ENCODE measurements at regions not wholly inside any gene's neighbourhood (a gene's known extent, or its start where the extent isn't known, plus 50 kb on each side); places are given as distances from the start of the nearest gene placed in this dataset.
"Not testable (repeated sequence)": the region's sequence is repeated elsewhere in the genome, so short reads cannot be mapped to it uniquely, and the experiment has no call there.

- intact Hi-C loops (cut with DNase I) = no loop called here
- no peak for DNase-seq (ENCODE audit: low spot score)
Observed at GRCh38 chr15:69551391-69552056, 98.9 kb downstream of the RPLP1 start.

DNA sequence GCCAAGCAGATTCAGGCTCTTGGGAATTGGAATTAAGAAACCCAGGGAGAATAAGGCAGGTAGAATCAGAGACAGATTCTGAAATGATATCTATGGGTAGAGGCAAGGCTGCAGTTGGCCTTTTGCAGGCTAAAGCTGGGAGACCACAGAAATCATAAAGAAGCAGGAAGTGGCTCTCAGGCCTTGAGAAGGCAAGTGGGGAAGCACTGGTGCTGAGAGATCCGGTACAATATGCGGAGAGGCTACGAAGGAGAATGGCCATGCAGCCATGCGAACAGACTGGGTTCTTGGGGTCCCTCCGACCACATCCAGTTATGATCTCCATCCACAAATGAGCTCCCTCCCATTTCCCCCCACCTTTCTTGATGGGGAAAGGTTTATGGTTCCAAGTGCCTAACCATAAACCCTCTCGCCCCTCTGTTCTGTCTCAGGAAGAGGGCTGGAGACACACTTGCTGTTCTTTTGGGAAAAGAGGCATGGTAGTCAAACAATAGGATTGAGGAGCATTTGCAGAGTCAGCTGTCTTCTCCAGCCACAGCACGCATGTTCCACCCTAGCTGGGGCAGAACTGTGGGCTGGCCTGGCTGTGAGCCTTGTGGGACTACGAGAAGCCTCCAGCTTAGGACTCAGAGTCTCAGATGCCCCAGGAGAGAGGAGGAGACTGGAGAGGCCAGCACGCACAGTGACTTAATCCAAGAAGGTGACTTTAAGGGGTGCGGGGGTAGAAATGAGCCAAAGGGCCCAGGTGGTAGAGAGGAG is 99.6 kb downstream of the RPLP1 start:
- intact Hi-C loops (cut with DNase I) = no loop called here
- DNase-seq (ENCODE audit: low spot score) = no peak

DNA sequence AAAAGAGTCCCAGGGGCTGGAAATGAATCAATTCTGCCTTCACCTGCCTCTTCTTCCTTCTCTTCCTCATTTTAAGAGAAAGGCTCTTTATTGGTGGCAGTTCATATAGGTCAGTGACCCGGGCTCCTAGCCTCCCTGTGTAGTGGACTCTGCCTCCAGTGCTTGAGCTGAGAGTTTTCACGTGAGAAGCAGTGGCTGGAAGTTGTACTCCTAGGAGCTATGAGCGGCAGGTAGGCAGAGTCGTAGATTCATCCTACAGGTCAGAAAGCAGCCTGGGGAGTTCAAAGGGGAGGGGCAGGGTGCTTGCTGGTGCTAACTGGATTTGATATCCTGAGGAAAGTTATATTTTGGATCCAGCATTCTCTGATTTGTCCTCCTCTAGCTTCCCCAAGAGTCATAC is 101.1 kb downstream of the RPLP1 start:
- intact Hi-C loops (cut with DNase I) = no loop called here
- no peak for DNase-seq (ENCODE audit: low spot score)

DNA sequence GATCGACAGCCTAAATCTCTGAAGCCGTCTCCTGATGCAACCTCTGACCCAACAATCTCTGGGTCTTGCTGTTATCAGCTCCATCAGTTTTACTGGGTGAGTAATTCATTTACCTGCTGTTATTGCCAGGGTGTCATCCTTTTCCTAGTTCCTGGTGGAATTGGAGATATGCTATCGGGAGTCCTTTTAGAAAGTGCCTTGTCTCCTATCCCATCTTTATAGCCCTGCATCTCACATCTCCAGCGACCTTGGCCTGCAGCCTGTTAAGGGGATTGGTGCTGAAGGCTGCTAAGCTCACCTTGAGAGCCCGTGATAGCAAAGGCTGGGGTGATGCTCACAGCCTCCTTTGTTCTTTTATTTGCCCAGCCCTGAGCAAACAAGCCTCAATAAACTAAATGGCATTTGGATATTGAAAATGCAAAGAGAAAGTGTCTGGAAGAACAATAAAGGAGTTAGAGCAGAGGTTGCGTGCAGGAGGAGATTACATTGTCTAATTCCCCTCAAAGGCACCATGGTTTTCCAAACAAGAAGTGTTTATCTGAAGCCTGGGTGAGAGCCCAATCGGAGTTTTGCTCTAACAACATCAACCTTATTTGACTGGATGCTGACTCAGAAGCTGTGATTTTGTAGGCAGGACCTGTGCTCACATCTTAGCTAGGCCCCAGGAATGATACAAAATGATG is 101.8 kb downstream of the RPLP1 start:
- intact Hi-C loops (cut with DNase I) = no loop called here
- DNase-seq (ENCODE audit: low spot score) = no peak

- intact Hi-C loops (cut with DNase I) = no loop called here
- DNase-seq (ENCODE audit: low spot score) = no peak
Observed at GRCh38 chr15:69555080-69555479, 102.5 kb downstream of the RPLP1 start.

DNA sequence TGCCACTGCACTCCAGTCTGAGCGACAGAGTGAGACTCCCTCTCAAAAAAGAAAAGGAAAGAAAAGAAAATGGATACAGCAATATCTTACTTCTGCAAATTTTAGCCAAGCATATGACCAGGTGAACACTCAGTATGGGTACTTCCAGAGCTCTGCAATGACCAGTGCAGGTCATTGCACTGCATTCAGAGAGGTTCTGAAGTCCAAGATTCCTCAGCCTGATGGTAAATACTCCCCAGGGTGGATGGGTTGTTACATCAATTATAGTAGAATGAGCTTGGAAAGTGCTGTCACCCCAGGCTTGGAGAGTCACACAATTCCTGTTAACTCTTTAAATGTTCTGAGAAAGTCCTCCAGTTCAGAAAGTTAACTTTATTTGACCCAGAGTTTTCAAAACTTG is 103.7 kb downstream of the RPLP1 start:
- intact Hi-C loops (cut with DNase I) = no loop called here
- DNase-seq (ENCODE audit: low spot score) = no peak

GRCh38 chr15:69557020-69557706 is 104.5 kb downstream of the RPLP1 start:
- no peak for DNase-seq (ENCODE audit: low spot score)
- intact Hi-C loops (cut with DNase I) = no loop called here

DNA sequence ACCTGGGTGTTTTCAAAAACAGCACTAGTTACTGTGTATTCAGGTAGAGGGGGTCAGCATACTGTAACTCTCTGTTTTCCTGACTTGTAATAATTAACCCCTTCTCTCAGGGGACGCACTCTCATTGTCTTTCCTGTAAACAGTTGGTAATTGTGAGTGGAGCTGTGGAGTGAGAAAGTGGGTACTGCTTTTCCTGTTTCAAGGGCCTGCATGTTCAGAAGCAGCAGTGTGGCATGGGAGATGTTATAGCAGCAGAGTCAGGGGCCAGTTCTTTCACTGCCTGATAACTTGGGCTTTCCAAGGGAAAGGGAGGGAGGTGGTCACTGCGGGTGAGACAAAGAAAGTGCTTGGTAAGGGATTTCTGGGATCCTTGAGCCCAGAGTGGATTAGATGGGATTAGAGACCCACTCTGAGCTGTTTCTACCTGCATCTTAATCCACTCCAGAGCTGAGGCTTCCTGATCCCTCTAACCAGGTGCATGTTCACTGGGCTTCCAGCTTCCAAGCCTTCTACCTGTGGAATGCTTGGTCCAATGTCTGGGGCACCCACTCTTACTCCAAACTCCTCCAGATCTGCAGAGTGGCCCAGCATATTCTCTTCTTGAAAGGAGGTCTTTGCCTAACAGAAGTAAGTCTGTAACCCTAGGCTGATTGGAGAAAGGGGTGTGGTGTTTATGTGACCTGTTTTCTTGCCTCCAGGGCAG is 105.2 kb downstream of the RPLP1 start:
- intact Hi-C loops (cut with DNase I) = no loop called here

GRCh38 chr15:69559440-69560190 is 107.0 kb downstream of the RPLP1 start:
- intact Hi-C loops (cut with DNase I) = no loop called here

More for the DNA sequence above, 105.2 kb downstream of the RPLP1 start:
- no peak for DNase-seq (ENCODE audit: low spot score)

DNA sequence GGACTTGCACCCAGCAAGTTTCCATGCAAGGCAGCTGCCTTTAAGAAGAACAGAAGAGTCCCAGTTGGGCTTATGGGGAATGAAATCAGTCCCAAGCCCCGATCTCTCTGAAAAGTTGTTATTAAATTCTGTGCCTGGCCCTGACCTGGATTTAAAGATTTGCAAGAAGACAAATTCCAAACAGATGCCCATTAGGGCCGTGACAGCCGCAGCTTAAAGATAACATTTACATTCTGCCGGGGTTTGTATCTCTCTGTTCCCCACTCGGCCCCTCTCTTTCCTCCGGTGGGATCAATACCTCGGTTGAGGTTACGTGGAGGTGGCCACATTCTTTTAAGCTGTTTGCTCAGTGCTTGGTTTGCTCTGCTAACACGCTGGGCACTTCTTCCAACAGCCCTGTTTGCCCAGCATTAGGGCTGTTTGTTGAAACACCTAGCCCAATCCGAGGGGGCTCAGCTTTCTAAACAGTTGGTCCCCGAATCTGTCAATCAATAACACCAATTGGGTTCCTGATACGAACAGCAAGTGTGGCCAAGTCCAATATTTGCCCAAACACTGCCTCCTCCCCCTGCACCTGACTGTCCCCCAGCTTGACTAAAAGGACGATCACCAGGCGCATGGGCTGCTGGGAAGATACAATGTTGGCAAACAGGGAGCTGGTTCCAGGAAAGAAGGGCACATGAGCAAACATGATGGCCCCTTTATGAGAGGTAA is 108.6 kb downstream of the RPLP1 start:
- no peak for DNase-seq (ENCODE audit: low spot score)
- intact Hi-C loops (cut with DNase I) = no loop called here

More at GRCh38 chr15:69559440-69560190, 107.0 kb downstream of the RPLP1 start:
- no peak for DNase-seq (ENCODE audit: low spot score)

DNA sequence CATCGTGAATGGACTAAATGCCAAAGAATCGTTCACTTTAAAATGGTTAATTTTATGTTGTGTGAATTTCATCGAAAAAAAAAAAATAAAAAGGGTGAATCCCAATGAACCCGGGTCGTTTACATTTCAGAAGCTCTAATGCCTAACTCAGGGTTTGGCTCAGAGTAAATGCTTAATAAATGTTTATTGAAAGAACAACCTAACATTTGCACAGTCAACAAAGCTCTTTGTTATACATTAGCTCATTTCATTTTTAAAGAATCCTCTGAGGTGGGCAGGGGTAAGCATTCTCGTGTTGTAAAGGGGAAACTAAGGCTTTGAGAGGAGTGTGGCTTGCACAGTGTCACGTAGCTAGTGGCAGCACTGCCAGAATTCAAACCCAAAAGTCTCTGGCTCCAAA is 109.5 kb downstream of the RPLP1 start:
- intact Hi-C loops (cut with DNase I) = no loop called here
- no peak for DNase-seq (ENCODE audit: low spot score)

GRCh38 chr15:69562564-69562963 is 109.9 kb downstream of the RPLP1 start:
- intact Hi-C loops (cut with DNase I) = no loop called here
- DNase-seq (ENCODE audit: low spot score) = no peak

DNA sequence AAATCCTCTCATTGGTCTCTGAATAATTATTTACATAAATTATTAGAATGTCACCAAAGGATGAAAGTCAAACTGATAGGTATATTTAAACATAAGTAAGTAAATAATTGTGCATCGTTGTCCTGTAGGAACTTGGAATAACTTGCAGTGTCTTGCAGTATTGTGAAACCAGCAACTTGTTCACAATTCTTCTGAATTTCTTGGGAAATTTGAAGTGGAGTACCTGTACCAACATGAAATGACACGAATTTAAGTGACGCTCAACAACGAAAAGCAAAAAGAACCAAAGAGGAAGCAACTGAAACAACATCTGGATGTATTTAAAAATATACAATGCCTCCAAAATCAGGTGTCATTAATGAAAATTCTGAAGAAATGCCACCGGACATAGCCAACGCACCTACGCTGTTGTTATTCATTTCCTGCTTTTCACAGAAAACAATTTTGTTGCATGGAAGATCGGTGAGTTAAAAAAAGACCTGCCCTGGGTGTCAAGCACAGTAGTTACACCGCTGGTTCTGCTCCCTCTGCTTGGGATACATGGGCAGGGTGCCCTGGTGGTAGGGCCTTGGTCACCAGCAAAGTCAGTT is 112.5 kb downstream of the RPLP1 start:
- DNase-seq (ENCODE audit: low spot score) = no peak
- intact Hi-C loops (cut with DNase I) = no loop called here

DNA sequence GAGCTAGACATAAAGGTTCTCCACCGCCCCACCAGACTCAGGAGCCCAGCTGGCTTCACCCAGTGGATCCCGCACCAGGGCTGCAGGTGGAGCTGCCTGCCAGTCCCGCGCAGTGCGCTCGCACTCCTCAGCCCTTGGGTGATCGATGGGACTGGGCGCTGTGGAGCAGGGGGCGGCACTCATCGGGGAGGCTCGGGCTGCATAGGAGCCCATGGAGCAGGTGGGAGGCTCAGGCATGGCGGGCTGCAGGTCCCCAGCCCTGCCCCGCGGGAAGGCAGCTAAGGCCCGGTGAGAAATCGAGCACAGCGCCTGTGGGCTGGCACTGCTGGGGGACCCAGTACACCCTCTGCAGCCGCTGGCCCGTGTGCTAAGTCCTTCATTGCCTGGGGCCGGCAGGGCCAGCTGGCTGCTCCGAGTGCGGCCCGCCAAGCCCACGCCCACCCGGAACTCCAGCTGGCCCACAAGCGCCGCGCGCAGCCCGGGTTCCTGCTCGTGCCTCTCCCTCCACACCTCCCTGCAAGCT is 114.7 kb downstream of the RPLP1 start:
- intact Hi-C loops (cut with DNase I); DNase-seq (ENCODE audit: low spot score): not testable (repeated sequence)

- intact Hi-C loops (cut with DNase I) = no loop called here
- DNase-seq (ENCODE audit: low spot score) = no peak
Observed at GRCh38 chr15:69568173-69569009, 115.8 kb downstream of the RPLP1 start.

DNA sequence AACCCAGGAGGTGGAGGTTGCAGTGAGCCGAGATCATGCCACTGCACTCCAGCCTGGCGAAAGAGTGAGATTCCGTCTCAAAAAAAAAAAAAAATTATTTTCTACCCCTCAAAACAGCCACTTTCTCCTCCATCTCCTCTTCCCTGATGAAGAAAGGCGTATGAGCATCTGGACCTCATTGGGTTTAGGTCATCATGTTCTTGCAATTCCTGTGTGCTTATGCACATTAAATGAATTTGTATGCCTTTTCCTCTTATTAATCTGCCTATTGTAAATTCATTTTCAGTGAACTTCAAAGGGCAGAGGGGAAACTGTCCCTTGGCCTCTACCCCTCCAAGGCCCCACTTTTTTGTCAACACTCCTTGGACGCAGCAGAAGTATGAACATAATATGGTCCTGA is 117.8 kb downstream of the RPLP1 start:
- intact Hi-C loops (cut with DNase I) = loop anchor here (5.0 to 10.0 kb wide), 3 partner anchors 93 to 894 kb away; no protein-coding TSS in a partner anchor
- DNase-seq (ENCODE audit: low spot score) = no peak

- no peak for DNase-seq (ENCODE audit: low spot score)
- intact Hi-C loops (cut with DNase I) = loop anchor here (5.0 to 10.0 kb wide), 3 partner anchors 94 to 894 kb away; no protein-coding TSS in a partner anchor
Observed at GRCh38 chr15:69570997-69571396, 118.4 kb downstream of the RPLP1 start.
